Trophoblast cell (in vitro differentiated cells and primary cell): ENCODE measurements at regions not wholly inside any gene's neighbourhood (a gene's known extent, or its start where the extent isn't known, plus 50 kb on each side); places are given as distances from the start of the nearest gene placed in this dataset.

Source experiments
- DNase-seq, 2 donors: peaks; one replicate each; pipeline ENCODE4 v3.0.0-alpha.2; 2016
- H2AFZ ChIP-seq: 2 replicates; pipeline ENCODE4 v1.6.1; 2013; ENCODE audit warnings: low read length, moderate library complexity, mild to moderate bottlenecking; ENCODE audit not compliant: insufficient read depth, poor library complexity
- H2AK5ac ChIP-seq: 2 replicates; pipeline ENCODE4 v1.6.1; 2013; ENCODE audit warnings: mild to moderate bottlenecking, low read length
- H2BK120ac ChIP-seq: 2 replicates; pipeline ENCODE4 v1.6.1; 2013; ENCODE audit warnings: low read length, mild to moderate bottlenecking, moderate library complexity; ENCODE audit not compliant: insufficient read depth, poor library complexity
- H2BK12ac ChIP-seq: 2 replicates; pipeline ENCODE4 v1.6.1; 2013; ENCODE audit warnings: mild to moderate bottlenecking, low read length, moderate library complexity
- H2BK5ac ChIP-seq: 2 replicates; pipeline ENCODE4 v1.6.1; 2013; ENCODE audit warnings: low read length, low read depth, moderate library complexity, mild to moderate bottlenecking; ENCODE audit not compliant: poor library complexity
- H3K14ac ChIP-seq: 2 replicates; pipeline ENCODE4 v1.6.1; 2013; ENCODE audit warnings: mild to moderate bottlenecking, low read length
- H3K18ac ChIP-seq: 2 replicates; pipeline ENCODE4 v1.6.1; 2013; ENCODE audit warnings: mild to moderate bottlenecking, low read length
- H3K23ac ChIP-seq: 2 replicates; pipeline ENCODE4 v1.6.1; 2013; ENCODE audit warnings: low read length
- H3K27ac ChIP-seq: 2 replicates; pipeline ENCODE4 v1.5.1; 2013; ENCODE audit warnings: low read depth, mild to moderate bottlenecking, inconsistent platforms, low read length, moderate library complexity
- H3K27me3 ChIP-seq: 2 replicates; pipeline ENCODE4 v1.6.1; 2013; ENCODE audit warnings: inconsistent platforms, mild to moderate bottlenecking, low read length, moderate library complexity; ENCODE audit not compliant: insufficient read depth
- H3K36me3 ChIP-seq, 2 experiments: 1 replicate in 1 of 2; 2 replicates in 1 of 2; pipeline ENCODE4 v1.6.1; 2013; ENCODE audit warnings: low read length in 2 of 2, mild to moderate bottlenecking in 2 of 2, moderate library complexity in 1 of 2; ENCODE audit not compliant: insufficient read depth in 2 of 2, control insufficient read depth in 1 of 2
- H3K4ac ChIP-seq: 2 replicates; pipeline ENCODE4 v1.6.1; 2013; ENCODE audit warnings: low read depth, mild to moderate bottlenecking, low read length, moderate library complexity
- H3K4me1 ChIP-seq, 2 experiments: 1 replicate in 1 of 2; 2 replicates in 1 of 2; pipeline ENCODE4 v1.6.1; 2013; ENCODE audit warnings: low read length in 2 of 2, mild to moderate bottlenecking in 2 of 2, moderate library complexity in 1 of 2; ENCODE audit not compliant: insufficient read depth in 2 of 2, control insufficient read depth in 1 of 2
- H3K4me2 ChIP-seq: 2 replicates; pipeline ENCODE4 v1.6.1; 2013; ENCODE audit warnings: inconsistent platforms, mild to moderate bottlenecking, low read length, moderate library complexity
- H3K4me3 ChIP-seq: 2 replicates; pipeline ENCODE4 v1.5.1; 2013; ENCODE audit warnings: mild to moderate bottlenecking, low read depth, low read length, inconsistent platforms
- H3K79me1 ChIP-seq: one replicate; pipeline ENCODE4 v1.6.1; 2013; ENCODE audit warnings: low read length
- H3K79me2 ChIP-seq: 2 replicates; pipeline ENCODE4 v1.6.1; 2013; ENCODE audit warnings: low read length, mild to moderate bottlenecking; ENCODE audit not compliant: control insufficient read depth, insufficient read depth, poor library complexity
- H3K9ac ChIP-seq: 2 replicates; pipeline ENCODE4 v1.6.1; 2013; ENCODE audit warnings: mild to moderate bottlenecking, low read length
- H3K9me3 ChIP-seq: 2 replicates; pipeline ENCODE4 v1.6.1; 2013; ENCODE audit warnings: low read depth, mild to moderate bottlenecking, control low read depth, inconsistent platforms, low read length; ENCODE audit not compliant: insufficient read depth
- H4K12ac ChIP-seq: 2 replicates; pipeline ENCODE4 v1.6.1; 2013; ENCODE audit warnings: low read depth, mild to moderate bottlenecking, low read length, moderate library complexity
- H4K8ac ChIP-seq: 2 replicates; pipeline ENCODE4 v1.6.1; 2013; ENCODE audit warnings: low read depth, mild to moderate bottlenecking, low read length, moderate library complexity
- H4K91ac ChIP-seq: one replicate; pipeline ENCODE4 v1.6.1; 2013; ENCODE audit warnings: low read depth, mild to moderate bottlenecking, low read length, moderate library complexity
- WGBS: extraction: QIAGEN DNeasy Blood & Tissue Kit; methylation state at CpG from one replicate; pipeline ENCODE4 v1.1.7; 2013; ENCODE audit warnings: missing lambda C conversion rate; ENCODE audit not compliant: insufficient read length, insufficient coverage; ENCODE audit errors: extremely low coverage; 5-methylcytosine and 5-hydroxymethylcytosine counted together

GRCh38 chr2:129087133-129087813, 768.6 kb upstream of the HS6ST1 start:
- Histone ChIP-seq H3K14ac (no peak overlapping the region), H2BK12ac (no peak overlapping the region), H4K91ac (no peak overlapping the region), H3K4me1 (peaks cover 6 to 9% of the 10 kb centered on the region in 2 experiments), H3K18ac (no peak overlapping the region), H3K27me3 (no peaks in the 10 kb centered on the region), H3K23ac (no peak overlapping the region), H3K4me2 (no peak overlapping the region), H3K79me2 (no peaks in the 10 kb centered on the region), H2AK5ac (no peak overlapping the region), H2BK5ac (no peak overlapping the region), H3K36me3 (no peaks in the 10 kb centered on the region), H3K4me3 (no peak overlapping the region), H4K8ac (no peak overlapping the region), H4K12ac (no peak overlapping the region), H3K9ac (no peak overlapping the region), H2AFZ (no peak overlapping the region), H3K27ac (no peak overlapping the region), H3K9me3 (no peaks in the 10 kb centered on the region), H2BK120ac (no peak overlapping the region), H3K4ac (no peak overlapping the region), H3K79me1 (peaks cover 3% of the 10 kb centered on the region)
- DNase-seq: peak; percentile 84 to 92
- WGBS: no CpG with 5 or more reads among the region's 2 CpGs

- Histone ChIP-seq H3K79me1 (peaks cover 3% of the 10 kb centered on the region), H4K12ac (no peak overlapping the region), H4K91ac (no peak overlapping the region), H2BK12ac (no peak overlapping the region), H3K4me2 (no peak overlapping the region), H3K23ac (no peak overlapping the region), H3K14ac (no peak overlapping the region), H3K9ac (no peak overlapping the region), H3K4ac (no peak overlapping the region), H3K27me3 (no peaks in the 10 kb centered on the region), H2AFZ (no peak overlapping the region), H2BK120ac (no peak overlapping the region), H3K79me2 (no peaks in the 10 kb centered on the region), H2AK5ac (no peak overlapping the region), H3K27ac (no peak overlapping the region), H3K18ac (no peak overlapping the region), H3K9me3 (no peaks in the 10 kb centered on the region), H2BK5ac (no peak overlapping the region), H3K4me1 (peaks cover 5 to 6% of the 10 kb centered on the region in 2 experiments), H3K4me3 (no peak overlapping the region), H4K8ac (no peak overlapping the region), H3K36me3 (no peaks in the 10 kb centered on the region)
- DNase-seq: no peak
- no CpG with 5 or more reads among the region's 3 CpGs for WGBS
Observed at GRCh38 chr2:129091620-129092019, 773.0 kb upstream of the HS6ST1 start.

GRCh38 chr2:129092956-129093355, 774.3 kb upstream of the HS6ST1 start:
- no peak overlapping the region for H4K91ac ChIP-seq
- no peak overlapping the region for H2BK120ac ChIP-seq
- peaks cover 3 to 5% of the 10 kb centered on the region in 2 experiments for H3K4me1 ChIP-seq
- no peak overlapping the region for H3K27ac ChIP-seq
- no peak overlapping the region for H2AFZ ChIP-seq
- H3K18ac ChIP-seq: no peak overlapping the region
- H3K4ac ChIP-seq: no peak overlapping the region
- H3K4me3 ChIP-seq: no peak overlapping the region
- H3K36me3 ChIP-seq: no peaks in the 10 kb centered on the region
- H3K79me1 ChIP-seq: peaks cover 2% of the 10 kb centered on the region
- H3K9ac ChIP-seq: no peak overlapping the region
- no peaks in the 10 kb centered on the region for H3K9me3 ChIP-seq
- H4K12ac ChIP-seq: no peak overlapping the region
- no peaks in the 10 kb centered on the region for H3K79me2 ChIP-seq
- H2BK5ac ChIP-seq: no peak overlapping the region
- no peaks in the 10 kb centered on the region for H3K27me3 ChIP-seq
- H3K14ac ChIP-seq: no peak overlapping the region
- no peak overlapping the region for H4K8ac ChIP-seq
- DNase-seq: no peak
- H2AK5ac ChIP-seq: no peak overlapping the region
- no peak overlapping the region for H3K23ac ChIP-seq
- no peak overlapping the region for H3K4me2 ChIP-seq
- no CpG with 5 or more reads among the region's 5 CpGs for WGBS
- no peak overlapping the region for H2BK12ac ChIP-seq

GRCh38 chr2:129101186-129101585, 782.5 kb upstream of the HS6ST1 start:
- Histone ChIP-seq H4K12ac (no peak overlapping the region), H3K27ac (no peak overlapping the region), H3K79me2 (no peaks in the 10 kb centered on the region), H3K27me3 (no peaks in the 10 kb centered on the region), H2BK120ac (no peak overlapping the region), H4K8ac (no peak overlapping the region), H2BK5ac (no peak overlapping the region), H2AFZ (no peak overlapping the region), H3K9me3 (no peaks in the 10 kb centered on the region), H3K4ac (no peak overlapping the region), H4K91ac (no peak overlapping the region), H2AK5ac (no peak overlapping the region), H3K4me2 (no peak overlapping the region), H3K9ac (no peak overlapping the region), H2BK12ac (no peak overlapping the region), H3K79me1 (no peaks in the 10 kb centered on the region), H3K4me3 (no peak overlapping the region), H3K23ac (no peak overlapping the region), H3K36me3 (no peaks in the 10 kb centered on the region), H3K4me1 (no peaks in the 10 kb centered on the region), H3K14ac (no peak overlapping the region), H3K18ac (no peak overlapping the region)
- DNase-seq: no peak
- WGBS: no CpG with 5 or more reads among the region's 2 CpGs
